Muscle layer of colon (tissue), 2 donors: ENCODE measurements at regions not wholly inside any gene's neighbourhood (a gene's known extent, or its start where the extent isn't known, plus 50 kb on each side); places are given as distances from the start of the nearest gene placed in this dataset.

Experiments used
- H3K27ac ChIP-seq: one replicate; pipeline ENCODE4 v1.7.0; 2013; ENCODE audit warnings: low read depth, mild to moderate bottlenecking, low read length, moderate library complexity
- H3K27me3 ChIP-seq, 2 donors: one replicate each; pipeline ENCODE4 v1.7.0; 2013; ENCODE audit warnings: low read length in 2 of 2, mild to moderate bottlenecking in 2 of 2; ENCODE audit not compliant: insufficient read depth in 2 of 2, control insufficient read depth in 1 of 2
- H3K36me3 ChIP-seq: one replicate; pipeline ENCODE4 v1.7.0; 2013; ENCODE audit warnings: mild to moderate bottlenecking, low read length; ENCODE audit not compliant: insufficient read depth
- H3K4me1 ChIP-seq: one replicate; pipeline ENCODE4 v1.7.0; 2013; ENCODE audit warnings: mild to moderate bottlenecking, low read length; ENCODE audit not compliant: insufficient read depth
- H3K4me3 ChIP-seq, 2 donors: one replicate each; pipeline ENCODE4 v1.7.0; 2013; ENCODE audit warnings: low read length in 2 of 2, low read depth in 1 of 2, mild to moderate bottlenecking in 1 of 2, moderate library complexity in 1 of 2
- H3K9ac ChIP-seq: one replicate; pipeline ENCODE4 v1.7.0; 2013; ENCODE audit warnings: low read length
- H3K9me3 ChIP-seq: one replicate; pipeline ENCODE4 v1.7.0; 2013; ENCODE audit warnings: mild to moderate bottlenecking, low read length
- donor health status: abdominal sarcoma.
- donor health status: Adenocarcinoma of cecum.

DNA sequence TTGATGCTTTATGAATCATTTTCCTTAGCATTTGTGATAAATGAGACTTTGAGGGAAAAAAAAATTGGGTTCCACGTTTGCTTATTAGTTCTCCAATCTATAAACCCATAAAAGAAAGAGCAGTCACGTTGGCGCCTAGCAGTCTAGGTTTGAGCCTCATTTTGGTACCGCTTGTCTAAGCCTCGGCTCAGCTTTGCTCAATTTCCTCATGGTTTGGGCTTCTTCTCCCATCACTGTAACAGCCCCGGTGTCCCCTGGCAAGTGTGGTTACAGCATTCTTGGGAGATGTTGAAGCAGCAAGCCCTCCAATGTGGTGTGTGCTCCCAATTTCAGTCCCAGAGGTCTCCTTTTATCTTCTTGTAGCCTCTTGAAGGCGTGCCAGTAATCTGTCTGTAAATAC lies 578.4 kb downstream of the CDK5RAP2 start:
- H3K36me3 ChIP-seq: no peaks in the 10 kb centered on the region

GRCh38 chr9:119998614-119999013 lies 581.4 kb downstream of the CDK5RAP2 start:
- no peak overlapping the region for H3K9ac ChIP-seq
- no peaks in the 10 kb centered on the region for H3K36me3 ChIP-seq
- no peak overlapping the region for H3K27ac ChIP-seq
- no peaks in the 10 kb centered on the region for H3K27me3 ChIP-seq
- no peak overlapping the region for H3K4me3 ChIP-seq
- peaks cover 8% of the 10 kb centered on the region for H3K4me1 ChIP-seq
- no peaks in the 10 kb centered on the region for H3K9me3 ChIP-seq

More for the DNA sequence above, 578.4 kb downstream of the CDK5RAP2 start:
- Histone ChIP-seq H3K4me3 (no peak overlapping the region), H3K4me1 (peaks cover 8% of the 10 kb centered on the region), H3K9me3 (no peaks in the 10 kb centered on the region), H3K27ac (no peak overlapping the region), H3K27me3 (no peaks in the 10 kb centered on the region), H3K9ac (no peak overlapping the region)

DNA sequence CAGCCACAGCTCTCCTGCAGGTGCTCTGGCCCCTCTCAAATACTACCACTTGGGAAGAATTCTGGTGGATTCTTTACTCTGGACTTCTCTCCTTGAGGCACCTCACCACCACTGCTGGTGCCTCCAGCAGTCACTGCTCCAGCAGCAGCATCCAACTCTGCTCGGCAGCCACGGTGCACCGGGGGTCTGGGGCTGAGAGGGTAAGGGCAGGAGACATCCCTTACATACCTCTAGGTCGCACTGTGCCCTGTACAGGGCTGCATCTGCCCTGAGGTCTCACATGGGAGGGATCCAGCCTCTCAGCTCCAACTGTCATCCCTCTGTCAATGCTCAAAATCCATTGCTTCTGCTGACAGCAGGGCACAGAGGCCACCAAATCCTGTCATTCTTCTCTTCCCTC lies 588.2 kb downstream of the CDK5RAP2 start:
- Histone ChIP-seq H3K9me3 (no peaks in the 10 kb centered on the region), H3K27me3 (no peaks in the 10 kb centered on the region), H3K9ac (no peak overlapping the region), H3K4me1 (no peaks in the 10 kb centered on the region), H3K36me3 (no peaks in the 10 kb centered on the region), H3K4me3 (no peak overlapping the region), H3K27ac (no peak overlapping the region)

GRCh38 chr9:119986713-119987112 lies 593.3 kb downstream of the CDK5RAP2 start:
- H3K27me3 ChIP-seq: no peaks in the 10 kb centered on the region
- no peaks in the 10 kb centered on the region for H3K36me3 ChIP-seq
- no peaks in the 10 kb centered on the region for H3K9me3 ChIP-seq
- no peak overlapping the region for H3K4me3 ChIP-seq
- H3K9ac ChIP-seq: no peak overlapping the region
- no peaks in the 10 kb centered on the region for H3K4me1 ChIP-seq
- H3K27ac ChIP-seq: no peak overlapping the region

GRCh38 chr9:119986205-119986604 lies 593.8 kb downstream of the CDK5RAP2 start:
- H3K27me3 ChIP-seq: no peaks in the 10 kb centered on the region
- no peak overlapping the region for H3K4me3 ChIP-seq
- H3K9ac ChIP-seq: no peak overlapping the region
- H3K4me1 ChIP-seq: no peaks in the 10 kb centered on the region
- H3K27ac ChIP-seq: no peak overlapping the region
- H3K36me3 ChIP-seq: no peaks in the 10 kb centered on the region
- H3K9me3 ChIP-seq: no peaks in the 10 kb centered on the region

DNA sequence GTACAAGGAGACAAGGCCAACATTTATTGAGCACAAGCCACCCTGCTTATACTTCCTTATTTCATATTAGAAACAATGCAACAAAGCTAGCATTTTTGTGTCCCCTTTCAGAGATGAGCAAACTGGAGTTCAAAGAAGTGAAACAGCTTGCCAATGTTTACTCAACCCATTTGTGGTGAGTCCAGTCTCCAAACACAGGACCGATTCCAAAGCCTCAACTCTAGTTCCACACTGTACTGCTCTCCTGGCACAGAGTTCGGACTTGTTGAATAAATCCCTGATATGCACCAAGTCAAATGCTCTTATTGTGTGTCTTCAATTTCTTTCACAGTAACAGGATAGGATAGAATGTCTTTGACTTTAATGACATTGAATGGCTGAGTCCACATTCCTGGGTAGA lies 604.8 kb upstream of the BRINP1 start:
- Histone ChIP-seq H3K27me3 (no peaks in the 10 kb centered on the region), H3K4me1 (no peaks in the 10 kb centered on the region)

DNA sequence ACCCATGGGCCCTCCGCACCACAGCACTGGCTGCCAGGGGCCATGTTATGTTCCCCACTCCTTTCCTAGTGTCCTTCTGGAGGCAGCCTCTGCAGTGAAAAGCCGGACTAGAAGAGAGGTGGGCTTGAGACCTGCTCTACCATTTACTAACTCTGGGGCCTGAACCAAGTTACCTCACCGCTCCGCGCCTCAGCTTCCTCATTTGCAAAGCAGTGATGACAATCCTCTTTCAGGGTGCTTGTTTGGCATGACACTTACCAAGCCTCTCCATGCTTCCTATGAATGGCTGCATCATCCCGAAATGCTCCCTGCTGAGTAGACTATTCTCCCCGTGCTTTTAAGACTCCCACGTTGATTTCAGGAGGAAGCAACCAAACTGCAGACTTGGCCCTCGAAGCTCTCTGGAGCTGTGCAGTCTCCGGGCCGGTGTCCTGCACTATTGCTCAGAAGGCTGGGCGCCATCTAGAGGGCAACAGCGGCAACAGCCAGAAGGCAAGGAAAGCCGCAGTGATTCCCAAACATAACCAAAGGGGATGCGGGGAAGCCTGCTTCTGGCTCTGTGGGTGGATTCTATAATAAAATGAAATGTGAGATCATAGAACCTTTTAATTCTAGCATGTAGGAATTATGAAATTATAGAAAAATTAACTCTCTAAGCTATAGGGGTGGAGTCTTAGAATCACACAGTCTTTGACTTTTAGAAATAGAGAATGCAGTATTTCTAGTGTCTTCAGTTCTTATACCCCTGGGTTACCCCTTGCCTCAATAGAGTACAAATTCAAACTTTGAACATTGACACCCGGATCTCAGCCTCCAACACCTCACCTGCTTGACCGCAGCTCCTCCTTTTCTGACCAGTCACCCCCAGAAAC lies 599.8 kb upstream of the BRINP1 start:
- H3K27me3 ChIP-seq: no peaks in the 10 kb centered on the region
- no peaks in the 10 kb centered on the region for H3K4me1 ChIP-seq
- H3K4me3 ChIP-seq: no peak overlapping the region
- no peaks in the 10 kb centered on the region for H3K9me3 ChIP-seq
- H3K27ac ChIP-seq: no peak overlapping the region
- H3K9ac ChIP-seq: no peak overlapping the region
- no peaks in the 10 kb centered on the region for H3K36me3 ChIP-seq

More for the DNA sequence above, 604.8 kb upstream of the BRINP1 start:
- Histone ChIP-seq H3K9me3 (no peaks in the 10 kb centered on the region), H3K4me3 (no peak overlapping the region), H3K9ac (no peak overlapping the region), H3K27ac (no peak overlapping the region), H3K36me3 (no peaks in the 10 kb centered on the region)

DNA sequence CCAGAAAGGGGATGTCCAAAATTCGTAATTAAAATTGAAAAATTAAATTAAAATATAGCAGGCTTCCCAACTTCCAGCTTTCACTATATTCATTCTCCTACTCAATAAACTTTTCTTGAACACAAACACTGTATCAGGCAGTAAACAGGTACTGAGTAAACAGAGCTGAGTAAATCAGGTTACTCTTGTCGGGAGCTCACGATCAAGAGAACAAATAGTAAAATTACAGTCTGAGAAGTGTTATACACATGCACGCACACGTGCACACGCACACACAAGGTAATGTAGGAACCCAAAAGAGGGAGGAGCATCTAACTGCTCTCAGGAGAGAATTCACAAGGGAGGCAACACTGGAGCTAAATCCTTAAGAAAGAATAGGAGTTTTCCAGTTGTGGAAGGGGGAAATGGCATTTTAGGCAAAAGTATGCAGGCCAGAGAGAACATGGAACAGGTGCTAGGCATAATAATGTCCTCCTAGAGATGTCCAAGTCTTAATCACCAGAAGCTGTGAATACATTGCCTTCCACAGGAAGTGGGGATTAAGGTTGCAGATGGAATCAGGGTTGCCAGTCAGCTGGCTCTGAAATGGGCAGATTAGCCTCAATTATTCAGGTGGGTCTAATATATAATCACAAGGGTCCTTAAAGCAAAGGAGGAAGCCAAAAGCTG lies 598.8 kb upstream of the BRINP1 start:
- Histone ChIP-seq H3K4me1 (peaks cover 8% of the 10 kb centered on the region), H3K27ac (no peak overlapping the region), H3K9me3 (no peaks in the 10 kb centered on the region), H3K36me3 (no peaks in the 10 kb centered on the region), H3K4me3 (no peak overlapping the region), H3K27me3 (no peaks in the 10 kb centered on the region), H3K9ac (no peak overlapping the region)

- no peaks in the 10 kb centered on the region for H3K9me3 ChIP-seq
- no peak overlapping the region for H3K27ac ChIP-seq
- H3K27me3 ChIP-seq: no peaks in the 10 kb centered on the region
- H3K4me3 ChIP-seq: no peak overlapping the region
- H3K4me1 ChIP-seq: peaks cover 8% of the 10 kb centered on the region
- H3K9ac ChIP-seq: no peak overlapping the region
- H3K36me3 ChIP-seq: no peaks in the 10 kb centered on the region
Measured at GRCh38 chr9:119963798-119964372, 594.6 kb upstream of the BRINP1 start.

DNA sequence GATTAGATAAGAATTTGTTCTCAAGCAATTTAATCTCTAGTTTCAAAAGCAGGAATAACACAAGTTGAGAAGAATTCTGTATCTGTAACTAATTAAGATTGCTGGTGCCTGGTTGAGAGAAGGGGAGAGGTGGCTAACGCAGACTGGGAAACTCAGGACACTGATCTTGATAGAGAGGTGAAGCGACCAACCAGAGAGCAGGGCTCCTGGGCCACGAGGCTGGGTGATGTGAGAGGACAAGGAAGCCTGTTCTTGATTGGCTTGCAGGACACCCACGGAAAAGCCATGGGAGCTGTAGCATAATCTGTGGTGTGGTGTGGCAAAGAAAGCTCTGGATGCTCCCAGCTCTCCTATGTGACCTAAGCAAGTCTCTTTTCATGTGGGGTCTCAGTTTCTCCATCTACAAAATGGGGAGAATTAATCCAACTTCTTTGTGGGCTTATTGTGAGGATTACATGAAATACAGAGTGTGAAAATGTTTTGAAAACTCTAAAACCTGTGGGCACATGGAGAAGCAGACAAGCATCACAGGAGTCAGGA lies 594.1 kb upstream of the BRINP1 start:
- H3K9me3 ChIP-seq: no peaks in the 10 kb centered on the region
- no peak overlapping the region for H3K9ac ChIP-seq
- no peak overlapping the region for H3K4me3 ChIP-seq
- no peaks in the 10 kb centered on the region for H3K27me3 ChIP-seq
- no peaks in the 10 kb centered on the region for H3K36me3 ChIP-seq
- H3K4me1 ChIP-seq: peaks cover 8% of the 10 kb centered on the region
- no peak overlapping the region for H3K27ac ChIP-seq

DNA sequence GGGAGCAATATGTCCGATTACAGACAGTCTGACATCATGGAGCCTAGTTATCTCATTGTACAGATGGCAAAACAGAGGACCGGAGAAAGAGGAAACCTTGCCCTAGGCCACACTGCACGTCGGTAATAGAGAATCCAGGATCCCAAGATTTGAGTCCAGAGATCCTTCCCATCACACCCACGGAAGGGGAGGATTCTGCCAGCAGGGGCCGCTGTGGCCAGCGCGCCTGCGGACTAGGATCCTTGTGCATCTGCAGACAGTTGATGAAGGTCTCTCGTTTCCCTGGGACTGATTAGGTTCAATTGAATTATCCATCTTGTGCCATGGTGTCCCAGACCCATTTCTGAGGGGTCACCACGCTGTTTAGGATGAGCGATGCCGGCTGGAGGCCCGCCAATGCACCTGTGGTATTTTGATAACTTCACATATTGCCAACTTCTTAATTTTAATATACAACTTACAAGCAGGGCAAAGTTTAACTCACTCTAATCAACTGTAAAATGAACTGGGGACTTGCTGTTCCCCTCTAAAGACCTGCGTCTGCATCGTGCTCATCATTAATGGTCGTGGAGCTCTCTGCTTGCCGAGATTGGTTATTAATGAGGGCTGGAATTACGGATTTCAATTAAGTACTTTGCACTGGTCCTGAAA lies 592.7 kb upstream of the BRINP1 start:
- Histone ChIP-seq H3K36me3 (no peaks in the 10 kb centered on the region), H3K9me3 (no peaks in the 10 kb centered on the region), H3K9ac (no peak overlapping the region), H3K27ac (no peak overlapping the region), H3K4me3 (no peak overlapping the region), H3K27me3 (no peaks in the 10 kb centered on the region), H3K4me1 (peaks cover 8% of the 10 kb centered on the region)
